Fibroblast of the aortic adventitia (primary cell): ENCODE measurements at regions not wholly inside any gene's neighbourhood (a gene's known extent, or its start where the extent isn't known, plus 50 kb on each side); places are given as distances from the start of the nearest gene placed in this dataset.
"Not testable (repeated sequence)": the region's sequence is repeated elsewhere in the genome, so short reads cannot be mapped to it uniquely, and the experiment has no call there.

Experiments used
- DNase-seq: peaks from one replicate; pipeline ENCODE4 v3.0.0-alpha.2; 2010; ENCODE audit warnings: low read depth
- H3K4me3 ChIP-seq: 2 replicates; pipeline ENCODE4 v1.5.1; 2011; ENCODE audit warnings: low read depth, mild to moderate bottlenecking, control low read depth, low read length, moderate library complexity
- CTCF ChIP-seq: IDR thresholded peaks from 2 replicates; pipeline ENCODE4 v1.5.1; 2011; ENCODE audit warnings: mild to moderate bottlenecking, low read length, control low read depth, inconsistent platforms; ENCODE audit not compliant: insufficient read depth

GRCh38 chr10:23793577-23793976 lies 354.7 kb downstream of the OTUD1 start:
- TF ChIP-seq CTCF, result no peak
- no peak for DNase-seq

GRCh38 chr10:23797452-23797851 lies 358.6 kb downstream of the OTUD1 start:
- H3K4me3 ChIP-seq, DNase-seq: not testable (repeated sequence)

More at GRCh38 chr10:23793577-23793976, 354.7 kb downstream of the OTUD1 start:
- H3K4me3 ChIP-seq, result no peak overlapping the region

- TF ChIP-seq CTCF, result no peak
- DNase-seq, result no peak
- no peak overlapping the region for H3K4me3 ChIP-seq
Observed at GRCh38 chr10:23804125-23804524, 365.2 kb downstream of the OTUD1 start.

- no peak overlapping the region for H3K4me3 ChIP-seq
- DNase-seq, result no peak
- TF ChIP-seq CTCF, result no peak
Observed at GRCh38 chr10:23813687-23814086, 374.8 kb downstream of the OTUD1 start.

GRCh38 chr10:23818484-23818883 lies 379.6 kb downstream of the OTUD1 start:
- TF ChIP-seq CTCF, result no peak
- DNase-seq, result no peak
- H3K4me3 ChIP-seq, result no peak overlapping the region

GRCh38 chr10:23820792-23821191 lies 381.9 kb downstream of the OTUD1 start:
- no peak for TF ChIP-seq CTCF
- DNase-seq, result no peak
- H3K4me3 ChIP-seq, result no peak overlapping the region

- TF ChIP-seq CTCF, result no peak
- DNase-seq, result no peak
- H3K4me3 ChIP-seq, result no peak overlapping the region
Observed at GRCh38 chr10:23824822-23825221, 384.1 kb upstream of the KIAA1217 start.

- TF ChIP-seq CTCF, result no peak
- DNase-seq, result peak; percentile 2
- H3K4me3 ChIP-seq, result no peak overlapping the region
Observed at GRCh38 chr10:23826421-23826820, 382.5 kb upstream of the KIAA1217 start.
